ENCODE measurements at regions not wholly inside any gene's neighbourhood (a gene's known extent, or its start where the extent isn't known, plus 50 kb on each side); places are given as distances from the start of the nearest gene placed in this dataset.

GRCh38 chr4:28890949-28891775 is 1829.0 kb upstream of the PCDH7 start:
- DNase-seq: no peak

- no peak for DNase-seq
These were observed 1806.7 kb upstream of the PCDH7 start for GRCh38 chr4:28913466-28913865.

- no peak for DNase-seq
These were observed 1803.6 kb upstream of the PCDH7 start for GRCh38 chr4:28916585-28916984.

- DNase-seq: no peak
These were observed 1801.3 kb upstream of the PCDH7 start for GRCh38 chr4:28918871-28919270.

GRCh38 chr4:28921886-28922285 is 1798.3 kb upstream of the PCDH7 start:
- DNase-seq: no peak

GRCh38 chr4:28926156-28926555 is 1794.0 kb upstream of the PCDH7 start:
- DNase-seq: no peak

GRCh38 chr4:28942631-28943030 is 1777.5 kb upstream of the PCDH7 start:
- DNase-seq: no peak

- no peak for DNase-seq
These were observed 1772.8 kb upstream of the PCDH7 start for GRCh38 chr4:28947374-28947773.

- no peak for DNase-seq
These were observed 1771.7 kb upstream of the PCDH7 start for GRCh38 chr4:28948501-28948900.

- no peak for DNase-seq
These were observed 1753.2 kb upstream of the PCDH7 start for GRCh38 chr4:28966982-28967381.

- DNase-seq: no peak
These were observed 1746.4 kb upstream of the PCDH7 start for GRCh38 chr4:28973587-28974350.

GRCh38 chr4:28976369-28976768 is 1743.8 kb upstream of the PCDH7 start:
- DNase-seq: no peak

- DNase-seq: no peak
These were observed 1718.0 kb upstream of the PCDH7 start for GRCh38 chr4:29002151-29002550.

GRCh38 chr4:29005838-29006237 is 1714.3 kb upstream of the PCDH7 start:
- no peak for DNase-seq

GRCh38 chr4:29009908-29010307 is 1710.3 kb upstream of the PCDH7 start:
- no peak for DNase-seq

- no peak for DNase-seq
These were observed 1706.8 kb upstream of the PCDH7 start for GRCh38 chr4:29013341-29013740.

- no peak for DNase-seq
These were observed 1705.6 kb upstream of the PCDH7 start for GRCh38 chr4:29014555-29014954.

- DNase-seq: no peak
These were observed 1686.5 kb upstream of the PCDH7 start for GRCh38 chr4:29033703-29034102.

GRCh38 chr4:29037501-29037900 is 1682.7 kb upstream of the PCDH7 start:
- no peak for DNase-seq

- DNase-seq: no peak
These were observed 1676.8 kb upstream of the PCDH7 start for GRCh38 chr4:29043411-29043810.

- DNase-seq: no peak
These were observed 1674.0 kb upstream of the PCDH7 start for GRCh38 chr4:29046186-29046585.

- DNase-seq: no peak
These were observed 1673.4 kb upstream of the PCDH7 start for GRCh38 chr4:29046781-29047180.

- DNase-seq: no peak
These were observed 1672.7 kb upstream of the PCDH7 start for GRCh38 chr4:29047341-29048041.
